NOMO-1 treated with dmso at 0.1 percent for 144 hours (cell line): ENCODE measurements at regions not wholly inside any gene's neighbourhood (a gene's known extent, or its start where the extent isn't known, plus 50 kb on each side); places are given as distances from the start of the nearest gene placed in this dataset.
A peak's percentile ranks its signal among the peaks of the same experiment; 100 is the strongest.
"Not testable (repeated sequence)": the region's sequence is repeated elsewhere in the genome, so short reads cannot be mapped to it uniquely, and the experiment has no call there.

Experiments
- DNase-seq: peaks from one replicate; lab custom pipeline; 2025; ENCODE audit not compliant: unreplicated experiment; lab: John Stamatoyannopoulos, UW

DNA sequence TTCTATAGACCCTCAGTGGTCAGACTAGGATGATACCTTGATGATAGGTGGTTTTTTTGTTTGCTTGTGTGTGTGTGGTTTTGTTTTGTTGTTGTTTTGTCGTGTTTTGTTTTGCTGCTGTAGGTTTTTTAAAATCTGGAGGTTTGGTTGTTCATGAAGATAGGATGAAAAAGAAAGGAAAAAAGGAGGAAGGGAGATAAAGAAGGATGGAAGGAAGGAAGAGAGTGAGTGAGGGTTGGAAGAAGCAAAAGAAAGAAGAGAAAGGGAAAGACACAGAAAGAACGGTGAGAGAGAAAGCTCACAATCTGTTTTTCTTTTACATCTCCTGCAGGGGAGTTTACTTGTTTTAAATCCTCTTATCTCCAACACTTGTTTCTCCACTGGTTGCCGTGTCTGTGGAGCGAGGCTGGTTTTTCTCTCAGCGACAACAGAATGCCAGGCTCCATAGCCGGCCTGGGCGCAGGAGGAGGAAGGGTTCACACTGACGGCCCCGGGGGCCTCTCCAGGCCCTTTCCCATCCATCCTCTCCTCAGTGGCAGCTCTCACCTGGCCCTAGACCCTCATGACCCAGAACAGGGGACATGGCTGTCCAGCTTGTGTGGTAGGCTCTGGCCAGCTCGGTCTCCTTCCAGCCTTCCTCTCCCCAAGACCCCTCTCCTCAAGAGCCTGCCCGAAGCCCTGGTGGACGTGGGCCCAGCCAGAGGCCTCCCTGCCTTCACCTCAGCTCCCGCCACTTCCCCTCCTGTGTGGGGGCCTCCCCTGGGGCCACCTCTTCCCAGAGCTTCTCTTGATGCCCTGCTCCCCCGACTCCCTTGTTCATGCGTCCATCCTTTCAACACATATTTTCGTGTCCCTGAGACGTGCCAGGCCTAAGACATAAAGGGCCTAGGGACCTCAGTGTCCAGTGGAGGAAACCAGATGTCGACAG lies 168.4 kb downstream of the VEGFA start:
- DNase-seq, result no peak

DNA sequence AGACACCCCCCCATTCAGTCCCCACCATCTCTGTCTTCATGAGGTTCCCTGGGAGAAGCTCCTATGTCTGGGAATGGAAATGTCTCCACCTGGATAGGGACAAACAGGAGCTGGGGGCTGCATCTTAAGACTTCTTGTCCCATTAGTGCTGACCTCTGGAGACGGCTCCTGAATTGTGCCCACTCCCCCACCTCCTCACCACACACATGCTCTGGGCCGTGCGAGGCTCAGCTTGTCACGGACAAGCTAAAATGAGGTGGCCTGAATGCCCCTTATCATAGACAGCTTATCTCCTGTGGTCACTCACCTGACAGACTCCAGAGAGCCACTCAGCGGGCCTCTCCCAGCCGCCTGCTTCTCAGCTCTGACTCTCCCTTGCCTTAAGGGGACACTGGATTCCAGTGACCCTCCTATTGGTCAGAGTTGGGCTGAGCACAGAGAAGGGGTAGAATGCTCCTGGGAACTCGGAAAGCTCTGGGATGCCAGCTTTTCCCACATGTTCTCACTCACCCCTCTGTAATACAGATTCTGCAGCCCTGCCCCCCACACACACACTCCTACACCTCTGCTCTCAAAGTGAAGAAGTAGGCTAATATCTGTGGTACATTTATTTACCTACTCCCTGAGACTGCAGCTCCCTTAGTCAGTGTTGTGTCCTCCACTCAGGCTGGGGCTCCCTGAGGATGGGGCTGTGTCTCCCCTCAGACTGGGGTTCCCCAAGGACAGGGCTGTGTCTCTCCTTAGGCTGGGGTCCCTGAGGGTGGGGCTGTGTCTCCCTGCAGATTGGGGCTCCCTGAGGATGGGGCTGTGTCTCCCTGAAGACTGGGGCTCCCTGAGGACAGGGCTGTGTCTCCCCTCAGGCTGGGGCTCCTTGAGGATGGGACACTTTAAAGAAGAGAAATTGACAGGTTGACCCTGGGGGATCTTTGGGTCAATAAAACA lies 167.5 kb downstream of the VEGFA start:
- no peak for DNase-seq

DNA sequence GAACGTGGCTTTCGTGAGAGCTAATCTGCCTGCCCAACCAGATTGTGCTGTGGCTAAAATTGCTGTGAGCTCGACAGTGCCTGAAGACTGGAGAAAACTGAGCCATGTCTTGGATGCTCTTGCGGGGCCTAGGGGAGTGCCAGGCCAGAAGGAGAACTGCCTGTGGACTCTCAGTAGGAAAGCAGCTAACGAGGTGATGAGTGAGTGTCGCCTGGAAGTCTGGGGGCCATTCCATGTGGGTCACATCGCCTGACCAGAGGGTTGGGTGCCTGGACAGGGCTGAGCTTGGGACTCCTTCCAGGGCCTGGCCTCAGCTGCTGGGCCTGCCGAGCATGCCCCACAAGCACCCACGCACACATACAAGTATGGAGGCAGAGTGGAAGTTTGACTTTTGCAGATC lies 166.5 kb downstream of the VEGFA start:
- no peak for DNase-seq

DNA sequence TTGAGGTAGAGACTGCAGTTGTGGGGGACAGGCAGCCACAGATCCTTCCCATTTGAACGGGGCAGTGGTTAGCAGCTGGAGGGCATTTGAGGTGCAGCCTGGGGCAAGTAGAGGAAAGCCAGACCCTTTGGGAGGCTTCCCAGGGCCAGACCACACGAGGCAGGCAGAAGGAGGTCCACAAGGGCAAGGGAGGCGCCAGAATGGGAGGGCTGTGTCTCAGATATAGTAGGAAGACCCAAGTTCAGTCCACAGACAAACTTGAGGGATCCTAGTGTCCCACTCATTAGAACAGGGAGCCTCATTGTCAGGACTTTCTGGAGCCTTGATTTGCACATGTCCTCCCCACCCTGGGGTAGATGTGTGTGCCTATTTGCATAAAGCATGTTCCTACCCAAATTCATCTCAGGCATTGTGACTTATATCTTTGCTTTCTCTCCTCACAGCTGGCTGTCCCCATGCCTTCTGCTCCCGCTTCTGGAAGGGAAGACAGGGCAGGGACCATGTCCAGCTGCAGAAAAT lies 166.0 kb downstream of the VEGFA start:
- DNase-seq, result no peak

DNA sequence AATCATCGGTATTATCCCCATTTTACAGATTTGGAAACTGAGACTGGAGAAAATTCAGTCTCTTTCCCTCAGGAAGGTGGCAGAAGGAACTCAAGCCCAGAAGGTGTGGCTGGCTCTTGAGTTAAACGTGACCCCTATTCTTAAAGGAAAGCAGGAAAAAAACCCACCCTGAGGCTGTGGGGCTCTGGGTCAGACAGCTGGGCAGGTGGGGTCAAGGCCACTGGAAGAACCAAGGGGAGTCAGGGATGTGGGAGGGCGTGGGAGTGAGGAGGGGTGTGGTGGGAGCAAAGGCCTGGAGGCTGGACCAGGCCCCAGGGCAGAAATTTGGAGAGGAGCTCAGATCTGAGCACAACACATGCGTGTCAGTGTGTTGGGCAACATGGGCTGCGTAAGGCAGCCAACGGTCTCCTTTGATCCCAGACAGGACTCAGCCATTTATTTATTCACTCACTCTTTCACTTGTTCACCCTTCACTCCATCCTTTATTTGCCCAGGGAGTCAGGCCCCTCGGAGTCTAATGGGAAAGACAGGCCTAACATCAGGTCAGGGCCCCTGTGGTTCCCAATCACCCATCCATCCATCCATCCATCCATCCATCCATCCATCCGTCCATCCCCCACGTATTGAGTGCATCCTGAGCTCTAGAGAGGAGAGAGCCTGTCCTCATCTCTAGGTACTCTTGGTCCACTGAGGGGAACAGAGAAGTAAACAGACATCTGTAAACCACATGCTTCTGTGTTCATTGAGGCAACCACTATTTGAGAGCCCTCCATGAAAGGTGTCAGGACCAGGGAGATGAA lies 165.0 kb downstream of the VEGFA start:
- DNase-seq, result no peak

GRCh38 chr6:43934183-43934802 lies 164.3 kb downstream of the VEGFA start:
- peak; percentile 18 for DNase-seq

- no peak for DNase-seq
Measured at GRCh38 chr6:43933148-43933885, 163.3 kb downstream of the VEGFA start.

DNA sequence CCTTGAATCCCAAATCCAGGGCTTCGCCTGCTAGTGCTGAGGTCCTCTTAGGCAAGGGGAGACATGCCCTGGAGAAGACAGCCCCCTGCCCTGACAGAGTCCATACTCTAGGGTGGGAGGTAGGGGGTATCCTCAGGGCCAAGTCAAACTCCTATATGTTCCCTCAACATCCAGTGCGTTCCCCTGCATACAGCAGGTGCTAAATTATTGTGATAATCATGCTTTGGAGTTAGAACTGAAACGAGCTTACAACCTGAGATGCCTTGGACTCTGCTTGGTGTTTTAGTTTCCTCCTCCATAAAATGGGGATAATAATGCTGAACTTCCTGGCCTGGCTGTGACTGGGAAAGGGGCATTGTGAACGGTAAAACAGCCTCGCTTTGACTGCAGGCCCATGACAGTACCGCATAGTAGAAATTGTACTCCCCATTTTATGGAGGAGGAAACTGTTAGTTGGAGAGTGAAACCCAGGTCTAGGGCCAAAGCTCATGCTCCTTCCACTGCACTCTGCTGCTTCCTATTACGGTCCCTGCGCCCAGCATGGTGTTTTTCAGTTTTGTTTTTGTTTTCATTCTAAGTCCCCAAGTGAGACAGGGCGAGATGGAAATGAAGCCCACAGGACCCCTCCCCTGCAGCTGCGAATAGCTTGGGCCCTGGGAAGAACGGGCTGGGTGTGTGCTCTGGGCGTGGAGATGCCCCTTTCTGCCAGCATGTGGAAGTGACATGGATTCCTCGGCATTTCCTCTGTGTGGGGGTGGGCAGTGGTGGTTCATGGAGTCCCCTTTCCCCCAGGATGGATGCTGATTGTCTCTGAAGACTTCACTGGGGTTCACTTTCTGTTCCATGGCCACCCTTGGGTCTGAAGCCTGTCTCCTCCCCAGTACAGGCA lies 162.5 kb downstream of the VEGFA start:
- no peak for DNase-seq

GRCh38 chr6:43931201-43931600 lies 161.2 kb downstream of the VEGFA start:
- DNase-seq, result no peak

DNA sequence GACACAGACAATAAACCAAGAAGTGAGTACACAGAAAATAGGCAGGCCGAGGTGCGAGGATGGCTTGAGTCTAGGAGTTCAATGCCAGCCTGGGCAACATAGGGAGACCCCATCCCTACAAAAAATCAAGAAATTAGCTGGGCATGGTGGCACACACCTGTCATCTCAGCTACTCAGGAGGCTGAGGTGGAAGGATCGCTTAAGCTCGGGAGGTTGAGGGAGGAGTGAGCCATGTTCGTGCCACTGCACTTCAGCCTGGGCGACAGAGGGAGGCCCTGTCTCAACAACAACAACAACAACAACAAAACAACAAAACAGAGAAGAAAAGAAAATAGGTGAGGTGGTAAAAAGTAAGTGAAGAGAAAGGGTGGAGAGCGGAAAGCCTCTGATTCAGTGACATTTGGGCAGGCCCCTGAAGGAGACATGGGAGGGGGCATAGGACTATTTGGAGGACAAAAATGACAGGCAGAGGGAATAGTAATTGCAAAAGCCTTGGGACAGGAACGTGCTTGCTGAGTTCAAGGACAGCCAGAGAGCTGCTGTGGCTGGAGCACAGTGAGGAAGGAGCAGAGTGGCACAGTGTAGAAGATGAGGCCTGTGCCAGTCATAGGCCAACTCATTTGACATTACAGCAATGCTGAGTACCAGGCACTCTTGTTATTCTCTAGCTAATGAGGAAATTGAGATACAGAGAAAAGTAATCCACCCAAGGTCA lies 160.6 kb downstream of the VEGFA start:
- no peak for DNase-seq

- no peak for DNase-seq
Measured at GRCh38 chr6:43929511-43929910, 159.5 kb downstream of the VEGFA start.

GRCh38 chr6:43927532-43928210 lies 157.7 kb downstream of the VEGFA start:
- peak; percentile 48 for DNase-seq

DNA sequence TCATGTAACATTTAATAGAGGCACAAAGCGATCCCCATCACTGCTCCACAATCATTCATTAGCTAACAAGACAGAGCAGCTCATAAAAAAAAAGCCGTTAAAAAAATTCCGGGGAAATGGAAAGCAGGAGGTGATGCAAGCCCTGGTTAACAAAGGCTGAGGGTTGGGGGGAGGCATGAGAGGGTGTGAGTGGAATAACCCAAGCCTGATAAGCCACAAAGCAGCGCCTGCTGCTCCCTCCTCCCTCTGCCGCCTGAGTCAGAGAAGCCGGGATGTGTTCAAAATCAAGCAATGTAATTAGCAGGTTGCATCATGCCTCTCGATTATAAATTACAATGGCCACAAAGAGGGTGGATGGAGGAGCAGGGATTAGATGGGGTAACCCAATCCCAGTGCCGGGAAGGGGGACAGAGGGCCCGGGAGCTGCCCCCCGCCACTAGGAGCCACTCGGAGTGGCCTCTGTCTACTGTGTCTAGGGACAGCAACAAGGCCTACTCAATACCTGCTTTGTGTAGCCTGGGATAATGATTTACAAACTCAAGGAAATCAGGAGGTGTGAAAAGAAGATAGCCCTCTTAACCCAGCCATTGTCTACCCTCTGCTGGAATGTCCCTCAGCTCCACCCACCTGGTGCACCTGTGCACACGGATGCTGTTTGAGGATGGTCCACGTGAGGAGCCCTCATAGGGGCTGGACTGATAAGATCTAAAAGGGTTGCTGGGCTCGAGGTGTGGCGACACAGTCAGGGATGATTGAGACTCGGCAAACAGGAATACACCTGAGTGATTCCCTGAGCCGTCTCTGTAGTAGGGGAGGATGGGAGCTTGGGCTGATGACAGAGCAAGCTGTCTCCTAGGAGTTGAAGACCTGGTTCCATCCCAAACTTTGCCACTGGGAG lies 156.9 kb downstream of the VEGFA start:
- peak; percentile 94 for DNase-seq

DNA sequence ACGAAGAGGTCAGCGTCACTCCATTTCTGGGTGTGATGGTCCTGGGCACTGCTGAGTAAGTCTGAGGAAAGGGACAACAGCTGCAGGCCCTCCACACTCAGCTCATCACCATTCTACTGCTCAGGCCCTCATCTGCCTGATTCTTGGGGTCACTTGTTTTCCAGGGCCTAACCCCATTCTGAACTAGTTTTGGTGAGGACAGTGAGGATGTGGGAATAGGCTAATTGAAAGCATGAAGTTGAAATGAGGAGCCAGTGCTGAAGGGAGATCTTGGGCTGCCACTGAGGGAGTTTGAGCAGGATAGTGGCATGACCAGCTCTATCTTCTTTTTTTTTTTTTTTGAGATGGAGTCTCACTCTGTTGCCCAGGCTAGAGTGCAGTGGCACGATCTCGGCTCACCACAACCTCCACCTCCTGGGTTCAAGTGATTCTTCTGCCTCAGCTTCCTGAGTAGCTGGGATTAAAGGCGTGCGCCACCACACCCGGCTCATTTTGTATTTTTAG lies 155.7 kb downstream of the VEGFA start:
- DNase-seq, result not testable (repeated sequence)

DNA sequence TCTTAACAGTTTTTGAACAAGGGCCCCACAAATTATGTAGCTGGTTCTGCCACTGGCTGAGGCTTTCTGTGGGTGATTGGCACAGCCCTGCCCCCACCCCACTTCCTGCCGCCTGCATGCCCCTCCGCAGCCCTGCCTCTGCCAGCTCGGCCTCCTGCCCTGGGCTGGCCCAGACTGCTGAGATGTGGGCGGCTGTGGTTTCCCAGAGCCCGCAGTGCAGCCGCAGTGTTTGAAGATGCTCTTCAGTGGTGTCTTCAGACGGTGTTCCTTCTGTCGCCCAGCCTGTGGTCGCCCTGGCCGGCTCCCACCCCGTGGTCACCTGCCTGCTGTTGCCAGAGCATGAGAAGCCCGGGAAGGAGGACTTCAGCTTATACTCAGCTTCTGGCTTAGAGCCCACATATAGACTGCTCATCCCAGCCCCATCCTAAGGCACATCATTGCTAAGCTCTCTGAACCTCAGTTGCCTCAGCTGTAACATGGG lies 154.3 kb downstream of the VEGFA start:
- DNase-seq, result peak; percentile 49
